RKO (cell line): ENCODE measurements at regions not wholly inside any gene's neighbourhood (a gene's known extent, or its start where the extent isn't known, plus 50 kb on each side); places are given as distances from the start of the nearest gene placed in this dataset.
A peak's percentile ranks its signal among the peaks of the same experiment; 100 is the strongest.
"Not testable (repeated sequence)": the region's sequence is repeated elsewhere in the genome, so short reads cannot be mapped to it uniquely, and the experiment has no call there.

Experiments
- DNase-seq: peaks from one replicate; pipeline ENCODE4 v3.0.0-alpha.2; 2016; ENCODE audit warnings: low spot score

GRCh38 chrX:109172091-109172602, 309.7 kb downstream of the GUCY2F start:
- DNase-seq, result no peak

- DNase-seq, result no peak
Measured at GRCh38 chrX:109155161-109155560, 326.7 kb downstream of the GUCY2F start.

GRCh38 chrX:109144173-109144572, 337.7 kb downstream of the GUCY2F start:
- DNase-seq, result not testable (repeated sequence)

GRCh38 chrX:109140463-109140862, 341.4 kb downstream of the GUCY2F start:
- no peak for DNase-seq

GRCh38 chrX:109134777-109135176, 347.1 kb downstream of the GUCY2F start:
- DNase-seq, result no peak

GRCh38 chrX:109125304-109125703, 356.6 kb downstream of the GUCY2F start:
- no peak for DNase-seq

GRCh38 chrX:109089359-109089758, 353.0 kb upstream of the IRS4 start:
- DNase-seq, result no peak

- DNase-seq, result no peak
Measured at GRCh38 chrX:109077788-109078187, 341.4 kb upstream of the IRS4 start.

GRCh38 chrX:109054181-109054581, 317.8 kb upstream of the IRS4 start:
- not testable (repeated sequence) for DNase-seq

GRCh38 chrX:109049903-109050302, 313.5 kb upstream of the IRS4 start:
- peak; percentile 8 for DNase-seq

- DNase-seq, result no peak
Measured at GRCh38 chrX:109049416-109049815, 313.1 kb upstream of the IRS4 start.

GRCh38 chrX:109040057-109040456, 303.7 kb upstream of the IRS4 start:
- no peak for DNase-seq

GRCh38 chrX:109036624-109037023, 300.3 kb upstream of the IRS4 start:
- DNase-seq, result no peak

GRCh38 chrX:108993909-108994308, 257.5 kb upstream of the IRS4 start:
- no peak for DNase-seq

- not testable (repeated sequence) for DNase-seq
Measured at GRCh38 chrX:108972899-108973298, 236.5 kb upstream of the IRS4 start.

- DNase-seq, result peak; percentile 4
Measured at GRCh38 chrX:108947205-108947604, 210.8 kb upstream of the IRS4 start.

GRCh38 chrX:108946531-108946930, 210.2 kb upstream of the IRS4 start:
- no peak for DNase-seq

GRCh38 chrX:108945883-108946523, 209.6 kb upstream of the IRS4 start:
- peak; percentile 23 for DNase-seq

- no peak for DNase-seq
Measured at GRCh38 chrX:108914791-108915190, 178.4 kb upstream of the IRS4 start.

- DNase-seq, result not testable (repeated sequence)
Measured at GRCh38 chrX:108903831-108904230, 167.5 kb upstream of the IRS4 start.

- no peak for DNase-seq
Measured at GRCh38 chrX:108900333-108900732, 164.0 kb upstream of the IRS4 start.

GRCh38 chrX:108896349-108896748, 160.0 kb upstream of the IRS4 start:
- DNase-seq, result not testable (repeated sequence)

GRCh38 chrX:108892501-108892900, 156.1 kb upstream of the IRS4 start:
- no peak for DNase-seq

- DNase-seq, result no peak
Measured at GRCh38 chrX:108875548-108875947, 139.2 kb upstream of the IRS4 start.
